ENCODE measurements at regions not wholly inside any gene's neighbourhood (a gene's known extent, or its start where the extent isn't known, plus 50 kb on each side); places are given as distances from the start of the nearest gene placed in this dataset.

DNA sequence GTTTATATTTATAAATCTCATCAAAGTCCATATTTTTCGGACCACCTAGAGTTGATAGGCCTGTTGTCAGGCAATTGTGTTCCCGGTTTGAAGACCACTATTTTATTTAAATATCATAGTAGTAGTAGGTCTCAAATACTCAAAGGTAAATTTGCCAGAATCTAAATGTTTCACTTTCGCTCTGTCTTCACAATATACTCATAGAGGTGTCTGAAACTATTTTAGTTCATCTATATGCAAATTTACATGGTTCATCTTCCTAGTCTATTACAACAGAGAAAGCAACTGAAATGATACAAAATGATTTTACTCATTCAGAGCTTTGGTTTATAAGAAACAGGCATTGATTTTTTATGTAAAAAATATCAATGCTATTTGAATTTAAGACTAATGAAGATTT lies 1897.5 kb downstream of the EFNA5 start:
- H3K36me3 ChIP-seq = no peaks in the 10 kb centered on the region
- H3K4me3 ChIP-seq (ENCODE audit: low read depth in 1 of 2, low read length in 1 of 2) = no peak overlapping the region
- no peaks in the 10 kb centered on the region for H3K4me1 ChIP-seq (ENCODE audit: control insufficient read depth in 1 of 2, insufficient read depth in 1 of 2, low read depth in 1 of 2, low read length in 1 of 2)
- H3K27me3 ChIP-seq = no peaks in the 10 kb centered on the region
- H3K9me3 ChIP-seq = no peaks in the 10 kb centered on the region
- TF ChIP-seq, protein P1, sequence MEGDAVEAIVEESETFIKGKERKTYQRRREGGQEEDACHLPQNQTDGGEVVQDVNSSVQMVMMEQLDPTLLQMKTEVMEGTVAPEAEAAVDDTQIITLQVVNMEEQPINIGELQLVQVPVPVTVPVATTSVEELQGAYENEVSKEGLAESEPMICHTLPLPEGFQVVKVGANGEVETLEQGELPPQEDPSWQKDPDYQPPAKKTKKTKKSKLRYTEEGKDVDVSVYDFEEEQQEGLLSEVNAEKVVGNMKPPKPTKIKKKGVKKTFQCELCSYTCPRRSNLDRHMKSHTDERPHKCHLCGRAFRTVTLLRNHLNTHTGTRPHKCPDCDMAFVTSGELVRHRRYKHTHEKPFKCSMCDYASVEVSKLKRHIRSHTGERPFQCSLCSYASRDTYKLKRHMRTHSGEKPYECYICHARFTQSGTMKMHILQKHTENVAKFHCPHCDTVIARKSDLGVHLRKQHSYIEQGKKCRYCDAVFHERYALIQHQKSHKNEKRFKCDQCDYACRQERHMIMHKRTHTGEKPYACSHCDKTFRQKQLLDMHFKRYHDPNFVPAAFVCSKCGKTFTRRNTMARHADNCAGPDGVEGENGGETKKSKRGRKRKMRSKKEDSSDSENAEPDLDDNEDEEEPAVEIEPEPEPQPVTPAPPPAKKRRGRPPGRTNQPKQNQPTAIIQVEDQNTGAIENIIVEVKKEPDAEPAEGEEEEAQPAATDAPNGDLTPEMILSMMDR (IDR thresholded peaks at IDR 0.05) = no peak
- no peak overlapping the region for H3K27ac ChIP-seq

DNA sequence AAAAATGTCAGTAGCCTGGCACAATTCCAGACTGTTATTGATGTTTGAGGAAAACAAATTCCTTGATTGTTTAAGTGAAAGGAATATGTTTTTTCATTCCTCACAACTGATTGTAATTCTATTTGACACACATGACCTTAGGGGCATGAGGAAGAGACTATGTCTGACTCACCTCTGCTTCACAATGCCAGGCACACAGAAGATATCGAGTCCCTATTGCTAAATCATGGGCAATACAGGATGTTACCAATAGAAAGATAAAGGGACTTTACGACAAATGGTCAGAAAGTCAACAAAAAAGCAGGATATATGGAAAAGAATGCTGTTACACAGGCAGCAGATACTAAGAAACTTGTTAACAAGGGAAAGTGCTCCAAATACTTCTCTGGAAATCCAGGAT lies 1903.5 kb downstream of the EFNA5 start:
- no peak overlapping the region for H3K27ac ChIP-seq
- H3K4me3 ChIP-seq (ENCODE audit: low read depth in 1 of 2, low read length in 1 of 2) = no peak overlapping the region
- H3K9me3 ChIP-seq = no peaks in the 10 kb centered on the region
- TF ChIP-seq, protein P1 (IDR thresholded peaks at IDR 0.05) = no peak
- H3K36me3 ChIP-seq = no peaks in the 10 kb centered on the region
- no peaks in the 10 kb centered on the region for H3K4me1 ChIP-seq (ENCODE audit: control insufficient read depth in 1 of 2, insufficient read depth in 1 of 2, low read depth in 1 of 2, low read length in 1 of 2)
- no peaks in the 10 kb centered on the region for H3K27me3 ChIP-seq

DNA sequence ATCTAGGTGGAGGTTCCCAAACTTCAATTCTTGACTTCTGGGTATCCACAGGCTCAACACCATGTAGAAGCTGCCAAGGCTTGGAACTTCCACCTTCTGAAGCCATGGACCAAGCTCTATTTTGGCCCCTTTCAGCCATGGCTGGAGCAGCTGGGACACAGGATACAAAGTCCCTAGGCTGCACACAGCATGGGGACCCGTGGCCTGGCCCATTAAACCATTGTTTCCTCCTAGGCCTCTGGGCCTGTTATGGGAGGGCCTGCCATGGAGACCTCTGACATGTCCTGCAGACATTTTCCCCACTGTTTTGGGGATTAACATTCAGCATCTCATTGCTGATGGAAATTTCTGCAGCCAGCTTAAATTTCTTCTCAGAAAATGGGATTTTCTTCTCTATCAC lies 1908.0 kb downstream of the EFNA5 start:
- Histone ChIP-seq H3K27me3 (no peaks in the 10 kb centered on the region), H3K4me3 (ENCODE audit: low read depth in 1 of 2, low read length in 1 of 2) (no peak overlapping the region), H3K27ac (no peak overlapping the region), H3K9me3 (no peaks in the 10 kb centered on the region), H3K36me3 (no peaks in the 10 kb centered on the region), H3K4me1 (ENCODE audit: control insufficient read depth in 1 of 2, insufficient read depth in 1 of 2, low read depth in 1 of 2, low read length in 1 of 2) (no peaks in the 10 kb centered on the region)
- TF ChIP-seq, protein P1 (IDR thresholded peaks at IDR 0.05) = no peak

DNA sequence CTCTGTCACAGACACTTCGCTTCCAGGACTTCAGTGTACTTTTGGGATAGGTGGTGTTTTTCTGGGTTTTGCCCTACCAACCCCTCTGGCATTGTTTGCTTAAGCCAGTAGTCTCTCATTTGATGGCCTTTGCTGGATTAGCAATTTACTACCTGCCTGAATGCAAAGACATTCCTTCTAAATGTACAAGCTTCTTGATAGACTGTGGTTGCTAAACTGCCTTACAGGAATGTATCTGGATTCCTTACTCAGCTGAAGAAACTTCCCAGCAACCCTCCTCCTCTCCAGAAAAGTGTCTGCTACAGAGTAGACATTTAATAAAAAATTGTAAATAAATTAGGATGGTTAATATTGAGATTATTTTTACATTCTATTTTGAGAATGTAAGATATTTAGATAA lies 1916.7 kb downstream of the EFNA5 start:
- TF ChIP-seq, protein P1 (IDR thresholded peaks at IDR 0.05) = no peak
- Histone ChIP-seq H3K4me1 (ENCODE audit: control insufficient read depth in 1 of 2, insufficient read depth in 1 of 2, low read depth in 1 of 2, low read length in 1 of 2) (no peaks in the 10 kb centered on the region), H3K36me3 (no peaks in the 10 kb centered on the region)

DNA sequence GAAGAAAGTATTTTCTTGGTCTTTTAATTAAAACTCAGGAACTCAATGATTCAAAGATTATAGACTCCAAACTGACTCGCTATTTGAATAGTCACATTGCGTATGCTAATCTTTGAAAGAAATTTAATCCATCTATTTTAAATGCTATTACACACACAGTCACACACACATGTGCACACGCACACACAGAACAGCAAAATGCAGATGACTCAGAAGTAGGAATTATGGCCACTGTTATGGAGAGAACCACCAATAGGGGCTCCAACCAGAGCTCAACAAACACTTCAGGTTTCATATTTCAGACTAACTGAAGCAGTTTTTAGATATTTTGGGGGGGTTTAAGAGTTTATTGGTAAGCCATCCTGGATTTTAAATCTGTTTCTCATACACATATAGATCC lies 1917.9 kb downstream of the EFNA5 start:
- H3K27ac ChIP-seq = no peak overlapping the region
- TF ChIP-seq, protein P1 (IDR thresholded peaks at IDR 0.05) = no peak
- H3K4me3 ChIP-seq (ENCODE audit: low read depth in 1 of 2, low read length in 1 of 2) = no peak overlapping the region
- H3K4me1 ChIP-seq (ENCODE audit: control insufficient read depth in 1 of 2, insufficient read depth in 1 of 2, low read depth in 1 of 2, low read length in 1 of 2) = no peaks in the 10 kb centered on the region
- no peaks in the 10 kb centered on the region for H3K27me3 ChIP-seq
- H3K9me3 ChIP-seq = no peaks in the 10 kb centered on the region
- H3K36me3 ChIP-seq = no peaks in the 10 kb centered on the region

More for the DNA sequence above, 1916.7 kb downstream of the EFNA5 start:
- no peaks in the 10 kb centered on the region for H3K27me3 ChIP-seq
- no peaks in the 10 kb centered on the region for H3K9me3 ChIP-seq
- no peak overlapping the region for H3K4me3 ChIP-seq (ENCODE audit: low read depth in 1 of 2, low read length in 1 of 2)
- no peak overlapping the region for H3K27ac ChIP-seq

DNA sequence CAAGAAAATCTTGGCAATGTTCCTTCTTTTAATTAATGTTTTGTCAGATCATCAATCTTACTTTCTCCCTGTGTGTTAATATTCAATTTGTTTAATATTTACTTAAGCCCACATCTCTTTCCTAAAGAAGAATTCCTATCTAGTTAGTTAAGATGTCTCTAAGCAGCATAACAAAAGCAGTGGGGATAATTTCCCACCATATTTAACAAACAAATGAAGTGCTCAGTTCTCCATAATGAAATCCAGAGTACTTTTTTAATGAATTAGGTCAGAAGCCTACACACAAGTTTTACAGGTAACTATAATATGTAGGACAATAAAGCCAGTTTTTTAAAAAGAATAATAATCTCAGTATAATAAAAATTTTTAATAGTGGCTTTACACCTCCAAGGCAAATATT lies 1918.8 kb downstream of the EFNA5 start:
- H3K36me3 ChIP-seq = no peaks in the 10 kb centered on the region
- no peak overlapping the region for H3K4me3 ChIP-seq (ENCODE audit: low read depth in 1 of 2, low read length in 1 of 2)

More for the DNA sequence above, 1918.8 kb downstream of the EFNA5 start:
- Histone ChIP-seq H3K4me1 (ENCODE audit: control insufficient read depth in 1 of 2, insufficient read depth in 1 of 2, low read depth in 1 of 2, low read length in 1 of 2) (no peaks in the 10 kb centered on the region), H3K27ac (no peak overlapping the region), H3K27me3 (no peaks in the 10 kb centered on the region), H3K9me3 (no peaks in the 10 kb centered on the region)
- TF ChIP-seq, protein P1 (IDR thresholded peaks at IDR 0.05) = no peak

All from neutrophil (primary cell).